ENCODE measurements at regions not wholly inside any gene's neighbourhood (a gene's known extent, or its start where the extent isn't known, plus 50 kb on each side); places are given as distances from the start of the nearest gene placed in this dataset.

DNA sequence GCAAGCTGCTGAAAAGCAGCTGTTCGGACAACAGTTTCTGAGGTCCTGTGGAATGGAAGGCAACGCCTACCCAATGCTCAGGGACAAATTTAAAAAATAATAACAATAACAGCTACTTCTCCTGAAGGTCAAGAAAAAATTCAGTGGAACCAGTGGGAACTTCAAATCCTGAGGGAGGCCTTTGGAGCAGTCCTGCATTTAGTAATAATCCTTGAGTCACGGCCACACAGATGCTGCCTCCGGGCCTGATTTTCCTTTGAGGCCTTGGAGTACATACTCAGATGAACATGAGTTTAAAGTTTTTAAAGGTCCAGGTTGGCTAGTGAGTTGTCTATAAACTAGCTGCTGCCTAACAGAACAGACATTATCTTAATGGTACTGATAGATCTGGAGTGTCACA, 268.0 kb downstream of the MSRB3 start:
- Histone ChIP-seq H3K27me3 (no peaks in the 10 kb centered on the region), H3K4me1 (no peaks in the 10 kb centered on the region), H3K9ac (ENCODE audit: low read depth in 2 of 2, low read length in 2 of 2) (no peak overlapping the region), H3K4me3 (no peak overlapping the region), H3K36me3 (no peaks in the 10 kb centered on the region), H3K9me3 (no peaks in the 10 kb centered on the region), H3K27ac (no peak overlapping the region)
- TF ChIP-seq CTCF (IDR thresholded peaks at IDR 0.05), result no peak
- intact Hi-C loops (cut with DNase I), result no loop called here
- DNase-seq, result no peak

GRCh38 chr12:65556676-65557437, 267.4 kb upstream of the HMGA2 start:
- H3K27ac ChIP-seq, result no peak overlapping the region
- TF ChIP-seq CTCF (IDR thresholded peaks at IDR 0.05), result peak; percentile 87
- H3K9ac ChIP-seq (ENCODE audit: low read depth in 2 of 2, low read length in 2 of 2), result no peak overlapping the region
- H3K9me3 ChIP-seq, result no peaks in the 10 kb centered on the region
- DNase-seq, result peak; percentile 82
- H3K4me3 ChIP-seq, result no peak overlapping the region
- no peaks in the 10 kb centered on the region for H3K36me3 ChIP-seq
- intact Hi-C loops (cut with DNase I), result loop anchor here (5.0 kb wide), 1 partner anchor 115 kb away; no protein-coding TSS in a partner anchor
- no peaks in the 10 kb centered on the region for H3K4me1 ChIP-seq
- H3K27me3 ChIP-seq, result no peaks in the 10 kb centered on the region

GRCh38 chr12:65557438-65558181, 266.7 kb upstream of the HMGA2 start:
- no peak overlapping the region for H3K4me3 ChIP-seq
- H3K27ac ChIP-seq, result no peak overlapping the region
- H3K27me3 ChIP-seq, result no peaks in the 10 kb centered on the region
- no peak overlapping the region for H3K9ac ChIP-seq (ENCODE audit: low read depth in 2 of 2, low read length in 2 of 2)
- intact Hi-C loops (cut with DNase I), result loop anchor here (5.0 kb wide), 1 partner anchor 115 kb away; no protein-coding TSS in a partner anchor
- DNase-seq, result no peak
- H3K4me1 ChIP-seq, result no peaks in the 10 kb centered on the region
- no peaks in the 10 kb centered on the region for H3K36me3 ChIP-seq
- no peaks in the 10 kb centered on the region for H3K9me3 ChIP-seq
- no peak for TF ChIP-seq CTCF (IDR thresholded peaks at IDR 0.05)

GRCh38 chr12:65560286-65560685, 264.0 kb upstream of the HMGA2 start:
- Histone ChIP-seq H3K4me3 (no peak overlapping the region), H3K9ac (ENCODE audit: low read depth in 2 of 2, low read length in 2 of 2) (no peak overlapping the region), H3K36me3 (no peaks in the 10 kb centered on the region), H3K9me3 (no peaks in the 10 kb centered on the region), H3K27me3 (no peaks in the 10 kb centered on the region), H3K4me1 (no peaks in the 10 kb centered on the region), H3K27ac (no peak overlapping the region)
- TF ChIP-seq CTCF (IDR thresholded peaks at IDR 0.05), result no peak
- DNase-seq, result no peak
- intact Hi-C loops (cut with DNase I), result loop anchor here (10.0 kb wide), 2 partner anchors 425 to 525 kb away; no protein-coding TSS in a partner anchor

DNA sequence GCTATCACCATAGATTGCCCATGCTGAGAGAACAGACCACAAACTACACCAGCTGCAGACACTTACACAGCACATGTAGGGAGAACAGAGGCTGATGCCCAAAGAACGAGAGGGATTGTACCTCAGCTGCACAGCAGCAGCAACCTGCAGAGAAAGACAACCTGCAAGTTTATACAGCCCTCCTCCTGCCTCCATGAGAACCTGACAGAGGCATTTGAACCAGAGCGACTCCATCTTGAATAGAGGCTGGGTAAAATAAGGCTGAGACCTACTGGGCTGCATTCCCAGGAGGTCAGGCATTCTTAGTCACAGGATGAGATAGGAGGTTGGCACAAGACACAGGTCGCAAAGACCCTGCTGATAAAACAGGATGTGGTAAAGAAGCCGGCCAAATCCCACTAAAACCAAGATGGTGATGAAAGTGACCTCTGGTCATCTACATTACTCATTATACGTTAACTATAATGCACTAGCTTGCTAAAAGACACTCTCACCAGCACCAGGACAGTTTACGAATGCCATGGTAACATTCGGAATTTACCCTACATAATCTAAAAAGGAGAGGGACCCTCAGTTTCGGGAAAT, 262.4 kb upstream of the HMGA2 start:
- intact Hi-C loops (cut with DNase I), result loop anchor here (10.0 kb wide), 2 partner anchors 423 to 523 kb away; no protein-coding TSS in a partner anchor
- Histone ChIP-seq H3K9ac (ENCODE audit: low read depth in 2 of 2, low read length in 2 of 2) (no peak overlapping the region), H3K27ac (no peak overlapping the region), H3K9me3 (no peaks in the 10 kb centered on the region), H3K36me3 (no peaks in the 10 kb centered on the region), H3K27me3 (no peaks in the 10 kb centered on the region), H3K4me1 (no peaks in the 10 kb centered on the region), H3K4me3 (no peak overlapping the region)
- DNase-seq, result no peak
- TF ChIP-seq CTCF (IDR thresholded peaks at IDR 0.05), result no peak
